Thyroid gland (tissue), 4 donors: ENCODE measurements at regions not wholly inside any gene's neighbourhood (a gene's known extent, or its start where the extent isn't known, plus 50 kb on each side); places are given as distances from the start of the nearest gene placed in this dataset.

Experiments
- CTCF ChIP-seq, 6 experiments: fragments of 200-600 bp in 3 of 6; fragments of 450-650 bp in 3 of 6; sonication (generic) in 3 of 6; IDR thresholded peaks; one replicate each; pipeline ENCODE4 v1.5.1; 2016 to 2019; ENCODE audit warnings: antibody characterized with exemption in 6 of 6, mild to moderate bottlenecking in 2 of 6, inconsistent platforms in 1 of 6, moderate library complexity in 1 of 6
- POLR2A ChIP-seq, 2 donors: fragments of 450-650 bp; IDR thresholded peaks; one replicate each; pipeline ENCODE4 v1.6.1; 2017; ENCODE audit warnings: antibody characterized with exemption in 2 of 2, mild to moderate bottlenecking in 2 of 2, moderate library complexity in 1 of 2

- TF ChIP-seq POLR2A (IDR thresholded peaks at IDR 0.05) (no peak), CTCF (IDR thresholded peaks at IDR 0.05) (no peak)
Measured at GRCh38 chr2:122883849-122884248, 1128.4 kb downstream of the TSN start.
